ENCODE measurements at regions not wholly inside any gene's neighbourhood (a gene's known extent, or its start where the extent isn't known, plus 50 kb on each side); places are given as distances from the start of the nearest gene placed in this dataset.

- TF ChIP-seq EZH2 (IDR thresholded peaks at IDR 0.05; ENCODE audit: low read length, unreplicated experiment) = no peak
- TF ChIP-seq CTCF (conservative IDR thresholded peaks at IDR 0.05; ENCODE audit: low read depth, low read length) = no peak
- no peak for TF ChIP-seq EZH2phosphoT487 (IDR thresholded peaks at IDR 0.05; ENCODE audit: borderline replicate concordance, low read length)
These were observed 81.7 kb upstream of the SEC11C start for GRCh38 chr18:59057969-59058368.

All from PC-3 (cell line).